ENCODE measurements at regions not wholly inside any gene's neighbourhood (a gene's known extent, or its start where the extent isn't known, plus 50 kb on each side); places are given as distances from the start of the nearest gene placed in this dataset.
A peak's percentile ranks its signal among the peaks of the same experiment; 100 is the strongest.

- Histone ChIP-seq H3K27me3 (ENCODE audit: low read depth) (peaks cover 12% of the 10 kb centered on the region), H3K36me3 (no peaks in the 10 kb centered on the region), H3K9me3 (replicated peaks) (no peaks in the 10 kb centered on the region), H3K4me1 (no peaks in the 10 kb centered on the region), H3K27ac (replicated peaks) (no peak overlapping the region), H3K4me3 (no peak overlapping the region)
- DNase-seq = no peak
- intact Hi-C loops (cut with micrococcal nuclease) = no loop called here
- TF ChIP-seq CTCF (IDR thresholded peaks at IDR 0.05; ENCODE audit: borderline replicate concordance) = no peak
Observed at GRCh38 chr3:187458921-187459320, 90.7 kb downstream of the RTP4 start.

GRCh38 chr3:187458383-187458782 is 90.2 kb downstream of the RTP4 start:
- no peak overlapping the region for H3K27ac ChIP-seq (replicated peaks)
- no peaks in the 10 kb centered on the region for H3K36me3 ChIP-seq
- DNase-seq = no peak
- no peak for TF ChIP-seq CTCF (IDR thresholded peaks at IDR 0.05; ENCODE audit: borderline replicate concordance)
- H3K4me3 ChIP-seq = no peak overlapping the region
- peaks cover 12% of the 10 kb centered on the region for H3K27me3 ChIP-seq (ENCODE audit: low read depth)
- no peaks in the 10 kb centered on the region for H3K9me3 ChIP-seq (replicated peaks)
- no peaks in the 10 kb centered on the region for H3K4me1 ChIP-seq
- intact Hi-C loops (cut with micrococcal nuclease) = no loop called here

GRCh38 chr3:187456250-187456649 is 88.1 kb downstream of the RTP4 start:
- Histone ChIP-seq H3K27ac (replicated peaks) (no peak overlapping the region), H3K36me3 (no peaks in the 10 kb centered on the region), H3K4me1 (no peaks in the 10 kb centered on the region), H3K27me3 (ENCODE audit: low read depth) (peaks cover 11% of the 10 kb centered on the region), H3K4me3 (no peak overlapping the region), H3K9me3 (replicated peaks) (no peaks in the 10 kb centered on the region)
- peak; percentile 61 for DNase-seq
- no peak for TF ChIP-seq CTCF (IDR thresholded peaks at IDR 0.05; ENCODE audit: borderline replicate concordance)
- intact Hi-C loops (cut with micrococcal nuclease) = no loop called here

GRCh38 chr3:187454085-187454815 is 86.1 kb downstream of the RTP4 start:
- H3K9me3 ChIP-seq (replicated peaks) = no peaks in the 10 kb centered on the region
- H3K36me3 ChIP-seq = no peaks in the 10 kb centered on the region
- no peak overlapping the region for H3K27ac ChIP-seq (replicated peaks)
- H3K4me1 ChIP-seq = no peaks in the 10 kb centered on the region
- intact Hi-C loops (cut with micrococcal nuclease) = no loop called here
- DNase-seq = no peak
- peaks cover 11% of the 10 kb centered on the region for H3K27me3 ChIP-seq (ENCODE audit: low read depth)
- no peak for TF ChIP-seq CTCF (IDR thresholded peaks at IDR 0.05; ENCODE audit: borderline replicate concordance)
- no peak overlapping the region for H3K4me3 ChIP-seq

GRCh38 chr3:187450431-187451190 is 82.4 kb downstream of the RTP4 start:
- peaks cover 11% of the 10 kb centered on the region for H3K27me3 ChIP-seq (ENCODE audit: low read depth)
- DNase-seq = no peak
- H3K4me3 ChIP-seq = no peak overlapping the region
- no peaks in the 10 kb centered on the region for H3K36me3 ChIP-seq
- H3K4me1 ChIP-seq = no peaks in the 10 kb centered on the region
- no peaks in the 10 kb centered on the region for H3K9me3 ChIP-seq (replicated peaks)
- intact Hi-C loops (cut with micrococcal nuclease) = no loop called here
- no peak overlapping the region for H3K27ac ChIP-seq (replicated peaks)
- TF ChIP-seq CTCF (IDR thresholded peaks at IDR 0.05; ENCODE audit: borderline replicate concordance) = no peak

Data from left ventricle myocardium inferior (tissue), 1 donor.